A673 (cell line): ENCODE measurements at regions not wholly inside any gene's neighbourhood (a gene's known extent, or its start where the extent isn't known, plus 50 kb on each side); places are given as distances from the start of the nearest gene placed in this dataset.

Source experiments
- BruUV-seq: library from RNA; stranded (reverse); fragments of 400-500 nt; replicated peaks from 2 replicates; lab custom pipeline; 2021; lab: Mats Ljungman, UMichigan
- CTCF ChIA-PET: fragments of 300-600 bp; sonication (Branson Sonifier 250); formaldehyde crosslinking; loops from one replicate; lab custom pipeline; 2022; ENCODE audit warnings: antibody characterized with exemption; lab: Charles Lee
- POLR2A ChIA-PET: fragments of 300-600 bp; sonication (Branson Sonifier 250); formaldehyde crosslinking; loops from one replicate; lab custom pipeline; 2022; ENCODE audit warnings: antibody characterized with exemption; ENCODE audit not compliant: low non-redundant PET; lab: Charles Lee
- DNase-seq: peaks from one replicate; pipeline ENCODE4 v3.0.0-alpha.2; 2015; ENCODE audit warnings: low spot score
- H3K27ac ChIP-seq: fragments of 200-600 bp; sonication (generic); 2 replicates; pipeline ENCODE4 v1.5.1; 2016; ENCODE audit warnings: mixed run types, low read depth, mild to moderate bottlenecking, mixed read lengths, antibody characterized with exemption, low read length; ENCODE audit not compliant: poor library complexity, severe bottlenecking
- H3K27me3 ChIP-seq: fragments of 200-600 bp; sonication (generic); replicated peaks from 2 replicates; pipeline ENCODE4 v1.6.1; 2017; ENCODE audit warnings: mixed run types, low read depth, mild to moderate bottlenecking, mixed read lengths, antibody characterized with exemption, low read length; ENCODE audit not compliant: insufficient read depth, poor library complexity
- H3K36me3 ChIP-seq: fragments of 200-600 bp; sonication (generic); 2 replicates; pipeline ENCODE4 v1.6.1; 2016; ENCODE audit warnings: mixed run types, mild to moderate bottlenecking, mixed read lengths, antibody characterized with exemption, low read length; ENCODE audit not compliant: insufficient read depth, poor library complexity, severe bottlenecking
- H3K4me1 ChIP-seq: fragments of 200-600 bp; sonication (generic); 2 replicates; pipeline ENCODE4 v1.6.1; 2017; ENCODE audit warnings: mixed run types, mild to moderate bottlenecking, mixed read lengths, antibody characterized with exemption, low read length; ENCODE audit not compliant: insufficient read depth, poor library complexity, severe bottlenecking
- H3K4me3 ChIP-seq: fragments of 200-600 bp; sonication (generic); 2 replicates; pipeline ENCODE4 v1.5.1; 2016; ENCODE audit warnings: low read depth, mixed run types, mild to moderate bottlenecking, mixed read lengths, low read length; ENCODE audit not compliant: poor library complexity, severe bottlenecking
- H3K9me3 ChIP-seq: fragments of 200-600 bp; sonication (generic); 2 replicates; pipeline ENCODE4 v1.6.1; 2016; ENCODE audit warnings: mixed run types, low read depth, mild to moderate bottlenecking, mixed read lengths, antibody characterized with exemption, low read length; ENCODE audit not compliant: poor library complexity, severe bottlenecking
- CTCF ChIP-seq: fragments of 300-800, 200-600 bp; sonication (generic); conservative IDR thresholded peaks from 2 replicates; pipeline ENCODE4 v1.5.1; 2017; ENCODE audit warnings: low read depth, mild to moderate bottlenecking, antibody characterized with exemption, low read length, moderate library complexity, mixed read lengths
- EZH2 ChIP-seq: fragments of 200-600 bp; sonication (generic); IDR thresholded peaks from 2 replicates; pipeline ENCODE4 v1.6.1; 2017; ENCODE audit warnings: borderline replicate concordance, low read depth, mild to moderate bottlenecking, mixed read lengths, antibody characterized with exemption, low read length; ENCODE audit not compliant: poor library complexity, severe bottlenecking
- intact Hi-C: fragments of 100-400 bp; cut with micrococcal nuclease; formaldehyde crosslinking; loops from one replicate; pipeline ENCODE4 v1.10.0; 2022; ENCODE audit not compliant: unreplicated experiment

GRCh38 chr5:126104341-126104740 is 318.9 kb upstream of the GRAMD2B start:
- Histone ChIP-seq H3K4me1 (no peaks in the 10 kb centered on the region), H3K36me3 (no peaks in the 10 kb centered on the region), H3K9me3 (no peaks in the 10 kb centered on the region), H3K27ac (no peak overlapping the region), H3K4me3 (no peak overlapping the region), H3K27me3 (no peaks in the 10 kb centered on the region)
- ChIA-PET CTCF (no interaction called here), POLR2A (no interaction called here)
- TF ChIP-seq EZH2 = no peak
- TF ChIP-seq CTCF = no peak
- no TSS peak for BruUV-seq
- DNase-seq = no peak
- intact Hi-C loops = no loop called here

GRCh38 chr5:126104951-126105350 is 318.3 kb upstream of the GRAMD2B start:
- no peak for TF ChIP-seq CTCF
- no peak for TF ChIP-seq EZH2
- Histone ChIP-seq H3K27ac (no peak overlapping the region), H3K27me3 (no peaks in the 10 kb centered on the region), H3K4me1 (no peaks in the 10 kb centered on the region), H3K36me3 (no peaks in the 10 kb centered on the region), H3K4me3 (no peak overlapping the region), H3K9me3 (no peaks in the 10 kb centered on the region)
- BruUV-seq = no TSS peak
- CTCF ChIA-PET = no interaction called here
- intact Hi-C loops = no loop called here
- DNase-seq = no peak
- POLR2A ChIA-PET = no interaction called here

GRCh38 chr5:126106029-126106428 is 317.2 kb upstream of the GRAMD2B start:
- no peak for TF ChIP-seq CTCF
- TF ChIP-seq EZH2 = no peak
- H3K27ac ChIP-seq = no peak overlapping the region
- POLR2A ChIA-PET = no interaction called here
- H3K36me3 ChIP-seq = no peaks in the 10 kb centered on the region
- CTCF ChIA-PET = no interaction called here
- H3K4me1 ChIP-seq = no peaks in the 10 kb centered on the region
- intact Hi-C loops = no loop called here
- H3K4me3 ChIP-seq = no peak overlapping the region
- H3K9me3 ChIP-seq = no peaks in the 10 kb centered on the region
- BruUV-seq = no TSS peak
- H3K27me3 ChIP-seq = no peaks in the 10 kb centered on the region
- DNase-seq = no peak
